SU-DHL-6 (cell line): ENCODE measurements at regions not wholly inside any gene's neighbourhood (a gene's known extent, or its start where the extent isn't known, plus 50 kb on each side); places are given as distances from the start of the nearest gene placed in this dataset.

ENCODE experiments used
- H2AFZ ChIP-seq: fragments of 200-600 bp; sonication (generic); 2 replicates; pipeline ENCODE4 v1.6.1; 2014; ENCODE audit warnings: low read depth, mild to moderate bottlenecking, moderate library complexity, mixed read lengths, antibody characterized with exemption, low read length; ENCODE audit not compliant: severe bottlenecking
- H3F3A ChIP-seq: fragments of 200-600 bp; shearing (Covaris generic); 2 replicates; pipeline ENCODE4 v1.6.0; 2016; ENCODE audit warnings: antibody characterized with exemption, mild to moderate bottlenecking; ENCODE audit not compliant: insufficient read depth
- H3K27ac ChIP-seq: fragments of 200-600 bp; sonication (generic); 2 replicates; pipeline ENCODE4 v1.5.1; 2016; ENCODE audit warnings: low read depth, mild to moderate bottlenecking, low read length, moderate library complexity, mixed read lengths
- H3K27me3 ChIP-seq: fragments of 200-600 bp; sonication (generic), shearing (Covaris generic); 2 replicates; pipeline ENCODE4 v1.6.0; 2014; ENCODE audit warnings: mild to moderate bottlenecking, low read length
- H3K36me3 ChIP-seq: fragments of 200-600 bp; sonication (generic); 2 replicates; pipeline ENCODE4 v1.6.1; 2014; ENCODE audit warnings: mild to moderate bottlenecking, low read length, mixed read lengths
- H3K4me2 ChIP-seq: fragments of 300-600, 200-600 bp; shearing (Covaris generic), sonication (generic); 2 replicates; pipeline ENCODE4 v1.6.0; 2014; ENCODE audit warnings: low read length, low read depth, mild to moderate bottlenecking; ENCODE audit not compliant: poor library complexity, severe bottlenecking
- H3K4me3 ChIP-seq: fragments of 200-600 bp; sonication (generic); 2 replicates; pipeline ENCODE4 v1.5.1; 2014; ENCODE audit warnings: antibody characterized with exemption, low read length, mild to moderate bottlenecking, mixed read lengths; ENCODE audit not compliant: insufficient read depth, poor library complexity, severe bottlenecking
- H3K79me2 ChIP-seq: fragments of 200-600 bp; sonication (generic); 2 replicates; pipeline ENCODE4 v1.6.1; 2014; ENCODE audit warnings: mild to moderate bottlenecking, low read length, moderate library complexity; ENCODE audit not compliant: insufficient read depth
- H3K9ac ChIP-seq: fragments of 200-600 bp; sonication (generic); 2 replicates; pipeline ENCODE4 v1.7.0; 2014; ENCODE audit warnings: mild to moderate bottlenecking, low read length
- H3K9me2 ChIP-seq: fragments of 200-600 bp; sonication (generic); replicated peaks from 2 replicates; pipeline ENCODE4 v1.6.1; 2014; ENCODE audit warnings: low read length; ENCODE audit not compliant: insufficient read depth
- H3K9me3 ChIP-seq: fragments of 200-600 bp; sonication (generic); 2 replicates; pipeline ENCODE4 v1.6.1; 2014; ENCODE audit warnings: low read length, mixed read lengths; ENCODE audit not compliant: insufficient read depth
- H4K20me1 ChIP-seq: fragments of 200-600 bp; sonication (generic); 2 replicates; pipeline ENCODE4 v1.6.1; 2014; ENCODE audit warnings: low read depth, mild to moderate bottlenecking, antibody characterized with exemption, low read length, moderate library complexity, mixed read lengths
- CTCF ChIP-seq: fragments of 200-600 bp; sonication (generic); IDR thresholded peaks from one replicate; pipeline ENCODE4 v1.5.1; 2017; ENCODE audit warnings: antibody characterized with exemption, mild to moderate bottlenecking, low read length, moderate library complexity; ENCODE audit not compliant: insufficient read depth, poor library complexity, severe bottlenecking
- EZH2phosphoT487 ChIP-seq: fragments of 200-600 bp; sonication (generic), shearing (Covaris generic); conservative IDR thresholded peaks from 2 replicates; pipeline ENCODE4 v1.6.1; 2018; ENCODE audit warnings: mild to moderate bottlenecking, antibody characterized with exemption, low read length, moderate library complexity, mixed read lengths

GRCh38 chr12:28065889-28066630, 93.5 kb upstream of the PTHLH start:
- Histone ChIP-seq H3K79me2 (no peaks in the 10 kb centered on the region), H2AFZ (no peak overlapping the region), H3K9me2 (no peaks in the 10 kb centered on the region), H3F3A (no peaks in the 10 kb centered on the region), H3K4me3 (no peak overlapping the region), H4K20me1 (no peaks in the 10 kb centered on the region), H3K9me3 (no peaks in the 10 kb centered on the region), H3K27ac (no peak overlapping the region), H3K9ac (no peak overlapping the region), H3K27me3 (no peaks in the 10 kb centered on the region), H3K36me3 (no peaks in the 10 kb centered on the region), H3K4me2 (no peak overlapping the region)
- TF ChIP-seq EZH2phosphoT487 (no peak), CTCF (no peak)

GRCh38 chr12:28066879-28067278, 94.3 kb upstream of the PTHLH start:
- no peak overlapping the region for H3K4me3 ChIP-seq
- no peak overlapping the region for H3K4me2 ChIP-seq
- H3K27me3 ChIP-seq = no peaks in the 10 kb centered on the region
- no peaks in the 10 kb centered on the region for H3K9me2 ChIP-seq
- H3K27ac ChIP-seq = no peak overlapping the region
- TF ChIP-seq CTCF = no peak
- no peak for TF ChIP-seq EZH2phosphoT487
- no peak overlapping the region for H2AFZ ChIP-seq
- no peaks in the 10 kb centered on the region for H3K79me2 ChIP-seq
- no peaks in the 10 kb centered on the region for H3K36me3 ChIP-seq
- no peak overlapping the region for H3K9ac ChIP-seq
- no peaks in the 10 kb centered on the region for H3F3A ChIP-seq
- H4K20me1 ChIP-seq = no peaks in the 10 kb centered on the region
- H3K9me3 ChIP-seq = no peaks in the 10 kb centered on the region

GRCh38 chr12:28068467-28068866, 95.9 kb upstream of the PTHLH start:
- no peaks in the 10 kb centered on the region for H3K9me3 ChIP-seq
- H3K9ac ChIP-seq = no peak overlapping the region
- H3K79me2 ChIP-seq = no peaks in the 10 kb centered on the region
- H3F3A ChIP-seq = no peaks in the 10 kb centered on the region
- H3K27me3 ChIP-seq = no peaks in the 10 kb centered on the region
- H3K4me2 ChIP-seq = no peak overlapping the region
- H2AFZ ChIP-seq = no peak overlapping the region
- no peaks in the 10 kb centered on the region for H3K9me2 ChIP-seq
- TF ChIP-seq CTCF (no peak), EZH2phosphoT487 (no peak)
- no peak overlapping the region for H3K27ac ChIP-seq
- H4K20me1 ChIP-seq = no peaks in the 10 kb centered on the region
- H3K36me3 ChIP-seq = no peaks in the 10 kb centered on the region
- H3K4me3 ChIP-seq = no peak overlapping the region
